A673 (cell line): ENCODE measurements at regions not wholly inside any gene's neighbourhood (a gene's known extent, or its start where the extent isn't known, plus 50 kb on each side); places are given as distances from the start of the nearest gene placed in this dataset.

Source experiments
- BruUV-seq: library from RNA; stranded (reverse); fragments of 400-500 nt; replicated peaks from 2 replicates; lab custom pipeline; 2021; lab: Mats Ljungman, UMichigan
- CTCF ChIA-PET: fragments of 300-600 bp; sonication (Branson Sonifier 250); formaldehyde crosslinking; loops from one replicate; lab custom pipeline; 2022; ENCODE audit warnings: antibody characterized with exemption; lab: Charles Lee
- POLR2A ChIA-PET: fragments of 300-600 bp; sonication (Branson Sonifier 250); formaldehyde crosslinking; loops from one replicate; lab custom pipeline; 2022; ENCODE audit warnings: antibody characterized with exemption; ENCODE audit not compliant: low non-redundant PET; lab: Charles Lee
- DNase-seq: peaks from one replicate; pipeline ENCODE4 v3.0.0-alpha.2; 2015; ENCODE audit warnings: low spot score
- H3K27ac ChIP-seq: fragments of 200-600 bp; sonication (generic); 2 replicates; pipeline ENCODE4 v1.5.1; 2016; ENCODE audit warnings: mixed run types, low read depth, mild to moderate bottlenecking, mixed read lengths, antibody characterized with exemption, low read length; ENCODE audit not compliant: poor library complexity, severe bottlenecking
- H3K27me3 ChIP-seq: fragments of 200-600 bp; sonication (generic); replicated peaks from 2 replicates; pipeline ENCODE4 v1.6.1; 2017; ENCODE audit warnings: mixed run types, low read depth, mild to moderate bottlenecking, mixed read lengths, antibody characterized with exemption, low read length; ENCODE audit not compliant: insufficient read depth, poor library complexity
- H3K36me3 ChIP-seq: fragments of 200-600 bp; sonication (generic); 2 replicates; pipeline ENCODE4 v1.6.1; 2016; ENCODE audit warnings: mixed run types, mild to moderate bottlenecking, mixed read lengths, antibody characterized with exemption, low read length; ENCODE audit not compliant: insufficient read depth, poor library complexity, severe bottlenecking
- H3K4me1 ChIP-seq: fragments of 200-600 bp; sonication (generic); 2 replicates; pipeline ENCODE4 v1.6.1; 2017; ENCODE audit warnings: mixed run types, mild to moderate bottlenecking, mixed read lengths, antibody characterized with exemption, low read length; ENCODE audit not compliant: insufficient read depth, poor library complexity, severe bottlenecking
- H3K4me3 ChIP-seq: fragments of 200-600 bp; sonication (generic); 2 replicates; pipeline ENCODE4 v1.5.1; 2016; ENCODE audit warnings: low read depth, mixed run types, mild to moderate bottlenecking, mixed read lengths, low read length; ENCODE audit not compliant: poor library complexity, severe bottlenecking
- H3K9me3 ChIP-seq: fragments of 200-600 bp; sonication (generic); 2 replicates; pipeline ENCODE4 v1.6.1; 2016; ENCODE audit warnings: mixed run types, low read depth, mild to moderate bottlenecking, mixed read lengths, antibody characterized with exemption, low read length; ENCODE audit not compliant: poor library complexity, severe bottlenecking
- CTCF ChIP-seq: fragments of 300-800, 200-600 bp; sonication (generic); conservative IDR thresholded peaks from 2 replicates; pipeline ENCODE4 v1.5.1; 2017; ENCODE audit warnings: low read depth, mild to moderate bottlenecking, antibody characterized with exemption, low read length, moderate library complexity, mixed read lengths
- EZH2 ChIP-seq: fragments of 200-600 bp; sonication (generic); IDR thresholded peaks from 2 replicates; pipeline ENCODE4 v1.6.1; 2017; ENCODE audit warnings: borderline replicate concordance, low read depth, mild to moderate bottlenecking, mixed read lengths, antibody characterized with exemption, low read length; ENCODE audit not compliant: poor library complexity, severe bottlenecking
- intact Hi-C: fragments of 100-400 bp; cut with micrococcal nuclease; formaldehyde crosslinking; loops from one replicate; pipeline ENCODE4 v1.10.0; 2022; ENCODE audit not compliant: unreplicated experiment

GRCh38 chr3:31403197-31403596 lies 129.5 kb upstream of the STT3B start:
- DNase-seq: no peak
- no peaks in the 10 kb centered on the region for H3K9me3 ChIP-seq
- no peaks in the 10 kb centered on the region for H3K36me3 ChIP-seq
- intact Hi-C loops: no loop called here
- BruUV-seq: no TSS peak
- no peak overlapping the region for H3K4me3 ChIP-seq
- ChIA-PET POLR2A (no interaction called here), CTCF (no interaction called here)
- H3K27me3 ChIP-seq: peaks cover 3% of the 10 kb centered on the region
- H3K27ac ChIP-seq: no peak overlapping the region
- no peaks in the 10 kb centered on the region for H3K4me1 ChIP-seq
- no peak for TF ChIP-seq CTCF
- TF ChIP-seq EZH2: no peak

GRCh38 chr3:31404871-31405270 lies 127.9 kb upstream of the STT3B start:
- no peak for DNase-seq
- Histone ChIP-seq H3K27ac (no peak overlapping the region), H3K36me3 (no peaks in the 10 kb centered on the region), H3K4me1 (no peaks in the 10 kb centered on the region), H3K9me3 (no peaks in the 10 kb centered on the region), H3K27me3 (peaks cover 3% of the 10 kb centered on the region), H3K4me3 (no peak overlapping the region)
- ChIA-PET POLR2A (no interaction called here), CTCF (no interaction called here)
- TF ChIP-seq CTCF (no peak), EZH2 (no peak)
- intact Hi-C loops: no loop called here
- BruUV-seq: no TSS peak

GRCh38 chr3:31405515-31405914 lies 127.2 kb upstream of the STT3B start:
- Histone ChIP-seq H3K27me3 (peaks cover 3% of the 10 kb centered on the region), H3K9me3 (no peaks in the 10 kb centered on the region), H3K4me1 (no peaks in the 10 kb centered on the region), H3K36me3 (no peaks in the 10 kb centered on the region), H3K4me3 (no peak overlapping the region), H3K27ac (no peak overlapping the region)
- no peak for DNase-seq
- CTCF ChIA-PET: no interaction called here
- intact Hi-C loops: no loop called here
- no TSS peak for BruUV-seq
- TF ChIP-seq EZH2 (no peak), CTCF (no peak)
- POLR2A ChIA-PET: no interaction called here
